MCF 10A (cell line): ENCODE measurements at regions not wholly inside any gene's neighbourhood (a gene's known extent, or its start where the extent isn't known, plus 50 kb on each side); places are given as distances from the start of the nearest gene placed in this dataset.

ENCODE experiments used
- BruUV-seq: library from RNA; stranded (reverse); fragments of 400-500 nt; replicated peaks from 2 replicates; lab custom pipeline; 2021; lab: Mats Ljungman, UMichigan
- CTCF ChIA-PET: fragments of 300-600 bp; sonication (Branson Sonifier 250); formaldehyde crosslinking; extraction: SDS; loops from one replicate; lab custom pipeline; 2021; ENCODE audit warnings: antibody characterized with exemption, inconsistent platforms; lab: Yijun Ruan, JAX
- POLR2A ChIA-PET: fragments of 300-600, 350-650 bp; sonication (Branson Sonifier 250); formaldehyde crosslinking; extraction: SDS; loops from one replicate; lab custom pipeline; 2020; ENCODE audit warnings: antibody characterized with exemption, inconsistent platforms; lab: Yijun Ruan, JAX
- DNase-seq: peaks from one replicate; pipeline ENCODE4 v3.0.0-alpha.2; 2018; ENCODE audit not compliant: unreplicated experiment
- H3K27ac Mint-ChIP-seq: one replicate; pipeline ENCODE4 v1.8.0; 2022; ENCODE audit warnings: mild to moderate bottlenecking, low read depth, mixed read lengths; ENCODE audit not compliant: unreplicated experiment
- H3K27me3 Mint-ChIP-seq: one replicate; pipeline ENCODE4 v1.8.0; 2022; ENCODE audit warnings: mixed read lengths; ENCODE audit not compliant: insufficient read depth, unreplicated experiment
- H3K36me3 Mint-ChIP-seq: one replicate; pipeline ENCODE4 v1.8.0; 2022; ENCODE audit warnings: mild to moderate bottlenecking, moderate library complexity, mixed read lengths; ENCODE audit not compliant: insufficient read depth, unreplicated experiment
- H3K4me1 Mint-ChIP-seq: one replicate; pipeline ENCODE4 v1.8.0; 2022; ENCODE audit warnings: mixed read lengths; ENCODE audit not compliant: insufficient read depth, unreplicated experiment
- H3K4me3 Mint-ChIP-seq: one replicate; pipeline ENCODE4 v1.8.0; 2022; ENCODE audit warnings: mild to moderate bottlenecking, moderate library complexity, mixed read lengths; ENCODE audit not compliant: unreplicated experiment
- H3K9me3 Mint-ChIP-seq: one replicate; pipeline ENCODE4 v1.8.0; 2022; ENCODE audit warnings: mixed read lengths; ENCODE audit not compliant: unreplicated experiment
- CTCF ChIP-seq: fragments of 200-600 bp; IDR thresholded peaks from one replicate; pipeline ENCODE4 v1.8.0; 2022; ENCODE audit warnings: antibody characterized with exemption, mild to moderate bottlenecking; ENCODE audit not compliant: unreplicated experiment
- intact Hi-C: fragments of 100-400 bp; cut with micrococcal nuclease; formaldehyde crosslinking; loops from 2 replicates; pipeline ENCODE4 v1.14.1; 2022

- Mint-ChIP-seq H3K27me3 (no peaks in the 10 kb centered on the region), H3K36me3 (no peaks in the 10 kb centered on the region), H3K4me3 (no peak overlapping the region), H3K27ac (no peak overlapping the region), H3K9me3 (peaks cover 2% of the 10 kb centered on the region), H3K4me1 (peaks cover 1% of the 10 kb centered on the region)
- CTCF ChIA-PET: no interaction called here
- no TSS peak for BruUV-seq
- POLR2A ChIA-PET: interaction anchor here (0.5 kb wide), 1 partner anchor 15 kb away, joined by 3 read pairs; no protein-coding TSS in a partner anchor
- no peak for TF ChIP-seq CTCF
- intact Hi-C loops: no loop called here
- DNase-seq: no peak
Measured at GRCh38 chr10:94277450-94277849, 85.3 kb downstream of the NOC3L start.

DNA sequence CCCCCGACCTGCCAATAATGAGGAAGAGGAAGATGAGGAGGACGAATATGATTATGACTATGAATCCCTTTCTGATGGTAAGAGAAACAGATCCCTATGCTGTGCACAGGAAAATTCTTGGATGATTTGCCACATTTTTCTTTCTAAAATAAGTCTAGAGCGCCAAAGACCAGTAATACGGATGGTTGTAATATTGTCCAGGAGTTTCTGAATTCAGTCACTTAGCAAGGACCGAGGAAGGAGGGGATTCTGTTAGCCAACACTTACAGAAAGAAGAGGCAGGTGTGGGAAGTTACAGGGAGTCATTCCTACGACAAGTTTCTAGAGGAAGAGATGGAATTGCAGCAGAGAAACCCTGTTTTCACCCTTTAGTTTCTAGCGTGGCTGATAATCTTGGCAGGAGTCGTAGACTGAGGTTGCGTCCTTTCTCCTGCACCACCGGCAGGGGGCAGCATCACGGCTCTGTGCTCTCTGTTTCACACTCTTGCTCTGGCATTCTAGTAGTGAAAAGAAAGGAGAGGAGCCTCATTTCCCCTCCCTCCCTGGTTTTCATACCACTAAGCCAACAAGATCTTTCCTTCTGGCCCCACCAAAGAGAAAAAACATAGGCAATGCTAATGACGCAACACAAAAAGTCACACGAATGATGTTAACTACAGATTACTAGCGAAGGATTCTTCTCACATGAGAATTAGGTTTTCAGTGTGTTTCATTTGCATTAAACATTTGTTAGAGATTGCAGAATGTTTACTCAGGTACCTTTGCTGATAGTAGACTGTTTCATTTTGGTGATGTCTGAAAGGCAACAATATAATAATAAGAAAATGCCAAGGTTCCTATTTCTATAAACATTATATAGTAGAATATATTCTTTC, 82.7 kb downstream of the NOC3L start:
- Mint-ChIP-seq H3K4me1 (peaks cover 5% of the 10 kb centered on the region), H3K27me3 (no peaks in the 10 kb centered on the region), H3K9me3 (no peaks in the 10 kb centered on the region), H3K27ac (peak overlapping the region; percentile 43), H3K4me3 (no peak overlapping the region), H3K36me3 (no peaks in the 10 kb centered on the region)
- DNase-seq: peak; percentile 59
- ChIA-PET POLR2A (no interaction called here), CTCF (interaction anchor here (1.4 kb wide), 1 partner anchor 363 kb away, joined by 5 read pairs; no protein-coding TSS in a partner anchor)
- intact Hi-C loops: loop anchor here (1.0 to 5.0 kb wide), 2 partner anchors 37 to 164 kb away; no protein-coding TSS in a partner anchor
- peak; percentile 73 for TF ChIP-seq CTCF
- BruUV-seq: no TSS peak

- POLR2A ChIA-PET: interaction anchor here (0.5 to 0.6 kb wide), 2 partner anchors 9 to 810 kb away, joined by 3 read pairs; no protein-coding TSS in a partner anchor
- no TSS peak for BruUV-seq
Measured at GRCh38 chr10:94281654-94282053, 81.1 kb downstream of the NOC3L start.

More at GRCh38 chr10:94281654-94282053, 81.1 kb downstream of the NOC3L start:
- CTCF ChIA-PET: interaction anchor here (1.0 to 1.1 kb wide), 3 partner anchors 14 to 17 kb away, joined by 3 to 5 read pairs (median 4); no protein-coding TSS in a partner anchor
- no peaks in the 10 kb centered on the region for H3K9me3 Mint-ChIP-seq
- no peaks in the 10 kb centered on the region for H3K36me3 Mint-ChIP-seq
- peaks cover 5% of the 10 kb centered on the region for H3K4me1 Mint-ChIP-seq
- no peak overlapping the region for H3K27ac Mint-ChIP-seq
- intact Hi-C loops: loop anchor here (5.0 kb wide), 1 partner anchor 36 kb away; no protein-coding TSS in a partner anchor
- no peak for TF ChIP-seq CTCF
- no peaks in the 10 kb centered on the region for H3K27me3 Mint-ChIP-seq
- no peak for DNase-seq
- no peak overlapping the region for H3K4me3 Mint-ChIP-seq
